ENCODE measurements at regions not wholly inside any gene's neighbourhood (a gene's known extent, or its start where the extent isn't known, plus 50 kb on each side); places are given as distances from the start of the nearest gene placed in this dataset.
"Not testable (repeated sequence)": the region's sequence is repeated elsewhere in the genome, so short reads cannot be mapped to it uniquely, and the experiment has no call there.

DNA sequence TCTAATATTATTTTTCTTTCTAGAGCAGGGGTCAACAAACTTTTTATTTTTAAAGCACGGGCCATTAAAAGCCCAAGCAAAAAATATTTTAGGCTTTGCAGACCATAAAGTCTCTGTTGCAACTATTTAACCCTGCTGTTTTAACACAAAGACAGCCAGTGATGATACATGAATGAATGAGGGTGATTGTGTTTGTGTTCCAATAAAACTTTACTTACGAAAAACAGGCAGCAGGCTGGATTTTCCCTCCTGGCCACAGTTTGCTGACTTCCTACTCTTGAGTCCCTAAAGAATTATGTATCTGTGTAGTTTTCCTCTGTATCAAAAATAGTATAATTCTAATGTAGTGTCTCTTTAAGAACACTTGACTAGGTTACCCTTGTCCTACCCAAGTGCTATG is 402.0 kb downstream of the ADCYAP1 start:
- H3K27ac Mint-ChIP-seq = no peak overlapping the region

DNA sequence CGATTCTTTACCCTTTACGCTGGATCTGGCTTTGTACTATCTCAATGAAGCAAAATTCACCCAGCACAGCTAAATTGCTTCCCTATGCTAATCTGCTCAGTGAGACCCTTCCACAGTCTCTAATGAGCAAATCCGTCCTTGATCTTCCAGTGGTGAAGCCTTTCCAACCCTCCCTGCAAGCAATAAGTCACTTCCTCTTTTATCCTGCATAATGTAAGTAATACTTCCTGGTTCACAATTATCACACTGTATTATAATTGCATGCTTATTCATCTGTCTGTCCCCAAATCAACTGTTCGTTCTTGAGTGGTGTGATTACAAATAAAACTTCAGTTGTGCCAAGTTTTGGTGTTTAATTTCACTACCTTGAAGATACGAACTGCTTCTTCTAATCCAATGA is 404.0 kb downstream of the ADCYAP1 start:
- no peaks in the 10 kb centered on the region for H3K4me1 Mint-ChIP-seq
- no peak overlapping the region for H3K4me3 Mint-ChIP-seq
- H3K36me3 Mint-ChIP-seq = no peaks in the 10 kb centered on the region
- H3K27ac Mint-ChIP-seq = no peak overlapping the region
- H3K9me3 Mint-ChIP-seq = peaks cover 0 to 4% (median 0%) of the 10 kb centered on the region in 7 donors
- H3K27me3 Mint-ChIP-seq = no peaks in the 10 kb centered on the region
- no peak for DNase-seq
- no peak for ATAC-seq (ENCODE audit: low read depth in 2 of 2)

More for the DNA sequence above, 402.0 kb downstream of the ADCYAP1 start:
- Mint-ChIP-seq H3K4me3 (no peak overlapping the region), H3K9me3 (peaks cover 0 to 4% (median 0%) of the 10 kb centered on the region in 7 donors), H3K36me3 (no peaks in the 10 kb centered on the region), H3K27me3 (no peaks in the 10 kb centered on the region), H3K4me1 (no peaks in the 10 kb centered on the region)
- no peak for DNase-seq
- ATAC-seq (ENCODE audit: low read depth in 2 of 2) = no peak

DNA sequence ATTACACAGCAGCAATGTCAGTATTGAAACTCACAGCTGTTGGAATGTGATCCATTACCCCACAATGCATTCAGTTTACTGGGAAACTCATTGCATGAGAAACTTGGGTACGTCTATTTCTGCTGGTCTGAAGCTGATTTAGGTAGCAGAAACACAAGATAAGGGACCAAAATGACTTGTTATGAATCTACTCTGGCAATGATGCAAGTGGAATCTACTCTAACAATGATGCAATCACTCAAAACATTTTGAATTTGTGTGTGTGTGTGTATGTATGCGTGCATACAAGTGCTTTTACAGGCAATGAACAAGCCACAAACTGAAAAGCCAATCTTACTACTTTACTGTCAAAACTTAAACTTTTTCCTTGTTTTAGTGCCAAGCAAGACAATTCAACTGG is 406.7 kb downstream of the ADCYAP1 start:
- no peaks in the 10 kb centered on the region for H3K36me3 Mint-ChIP-seq
- H3K27me3 Mint-ChIP-seq = no peaks in the 10 kb centered on the region
- H3K9me3 Mint-ChIP-seq = no peaks in the 10 kb centered on the region
- H3K27ac Mint-ChIP-seq = no peak overlapping the region
- no peak overlapping the region for H3K4me3 Mint-ChIP-seq
- no peak for DNase-seq
- H3K4me1 Mint-ChIP-seq = no peaks in the 10 kb centered on the region
- no peak for ATAC-seq (ENCODE audit: low read depth in 2 of 2)

DNA sequence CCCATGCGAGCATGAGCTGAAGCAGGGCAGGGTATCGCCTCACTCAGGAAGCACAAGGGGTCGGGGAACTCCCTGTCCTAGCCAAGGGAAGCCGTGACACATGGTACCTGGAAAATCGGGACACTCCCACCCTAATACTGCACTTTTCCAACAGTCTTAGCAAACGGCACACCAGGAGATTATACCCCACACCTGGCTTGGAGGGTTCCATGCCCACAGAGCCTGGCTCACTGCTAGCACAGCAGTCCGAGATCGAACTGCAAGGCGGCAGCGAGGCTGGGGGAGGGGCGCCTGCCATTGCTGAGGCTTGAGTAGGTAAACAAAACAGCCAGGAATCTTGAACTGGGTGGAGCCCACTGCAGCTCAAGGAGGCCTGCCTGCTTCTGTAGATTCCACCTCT is 430.7 kb downstream of the ADCYAP1 start:
- ATAC-seq (ENCODE audit: low read depth in 2 of 2); H3K27me3 Mint-ChIP-seq; H3K27ac Mint-ChIP-seq; DNase-seq; H3K4me3 Mint-ChIP-seq; H3K36me3 Mint-ChIP-seq; H3K4me1 Mint-ChIP-seq: not testable (repeated sequence)
- peaks cover 3 to 30% (median 15%) of the 10 kb centered on the region in 7 donors for H3K9me3 Mint-ChIP-seq

DNA sequence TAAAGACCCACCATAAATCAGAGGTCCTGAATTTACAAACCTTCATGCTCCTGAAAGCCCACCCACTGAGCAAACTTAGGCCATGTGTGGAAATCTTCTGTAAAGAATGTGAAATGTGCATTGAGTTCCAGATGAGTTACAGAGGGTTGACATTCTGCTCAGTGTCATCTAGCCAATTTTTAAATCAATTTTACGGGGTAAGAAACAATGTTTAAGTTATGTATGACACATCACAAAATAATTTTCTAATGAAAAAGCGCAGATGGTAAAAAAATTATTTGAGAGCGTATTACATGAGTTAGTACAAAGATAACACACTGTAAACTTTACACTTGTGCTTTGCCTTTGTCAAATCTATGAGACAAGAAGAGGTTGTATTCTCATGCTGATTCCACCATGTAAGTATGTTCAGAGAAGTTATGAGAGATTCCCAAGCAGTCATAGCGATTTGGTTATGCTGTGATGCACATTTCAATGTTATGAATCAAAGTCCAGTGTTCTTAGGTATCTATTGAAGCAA is 446.3 kb downstream of the ADCYAP1 start:
- DNase-seq (no peak), ATAC-seq (ENCODE audit: low read depth in 2 of 2) (no peak)
- no peaks in the 10 kb centered on the region for H3K4me1 Mint-ChIP-seq
- no peaks in the 10 kb centered on the region for H3K27me3 Mint-ChIP-seq
- H3K27ac Mint-ChIP-seq = no peak overlapping the region
- peaks cover 0 to 4% (median 0%) of the 10 kb centered on the region in 7 donors for H3K9me3 Mint-ChIP-seq
- no peak overlapping the region for H3K4me3 Mint-ChIP-seq
- no peaks in the 10 kb centered on the region for H3K36me3 Mint-ChIP-seq

DNA sequence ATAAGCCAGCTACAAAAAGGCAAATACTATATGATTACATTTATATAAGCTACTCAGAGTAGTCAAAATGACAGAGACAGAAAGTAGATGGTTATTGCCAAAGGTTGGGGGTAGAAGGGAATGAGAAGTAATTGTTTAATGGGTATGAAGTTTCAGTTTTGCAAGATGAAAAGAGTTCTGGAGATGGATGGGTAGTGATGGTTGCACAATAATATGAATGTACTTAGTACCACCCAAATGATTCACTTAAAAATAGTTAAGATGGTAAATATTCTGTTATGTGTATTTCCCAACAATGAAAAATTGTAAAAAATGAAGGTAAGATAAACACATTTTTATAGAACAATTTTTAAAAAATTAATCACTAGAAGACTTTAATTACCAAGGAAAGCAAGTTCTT is 448.4 kb downstream of the ADCYAP1 start:
- no peak for ATAC-seq (ENCODE audit: low read depth in 2 of 2)
- peaks cover 0 to 4% (median 0%) of the 10 kb centered on the region in 7 donors for H3K9me3 Mint-ChIP-seq
- H3K27me3 Mint-ChIP-seq = no peaks in the 10 kb centered on the region
- H3K36me3 Mint-ChIP-seq = no peaks in the 10 kb centered on the region
- no peak for DNase-seq
- no peak overlapping the region for H3K27ac Mint-ChIP-seq
- no peak overlapping the region for H3K4me3 Mint-ChIP-seq
- no peaks in the 10 kb centered on the region for H3K4me1 Mint-ChIP-seq

DNA sequence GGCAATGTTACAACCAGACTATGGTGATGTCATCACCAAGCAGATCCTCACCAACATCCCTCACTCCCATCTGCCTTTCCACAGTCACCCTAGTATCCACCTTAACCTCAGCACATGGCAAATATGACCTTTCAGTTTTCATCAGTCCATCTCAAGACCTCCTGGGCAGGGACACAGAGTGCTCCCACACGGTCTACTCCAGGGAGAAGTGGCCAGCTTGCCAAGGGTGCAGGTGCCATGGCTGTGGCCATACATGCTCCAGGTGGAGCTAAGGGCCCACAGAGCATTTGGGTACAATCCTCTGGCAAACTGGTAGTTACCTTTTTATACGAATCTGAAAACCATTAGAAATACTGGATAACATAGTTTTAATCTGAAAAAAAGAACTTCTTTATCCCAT is 453.1 kb downstream of the ADCYAP1 start:
- ATAC-seq (ENCODE audit: low read depth in 2 of 2) (no peak), DNase-seq (no peak)
- Mint-ChIP-seq H3K4me1 (no peaks in the 10 kb centered on the region), H3K9me3 (peaks cover 0 to 4% (median 2%) of the 10 kb centered on the region in 7 donors), H3K27ac (no peak overlapping the region), H3K36me3 (no peaks in the 10 kb centered on the region), H3K4me3 (no peak overlapping the region), H3K27me3 (no peaks in the 10 kb centered on the region)

DNA sequence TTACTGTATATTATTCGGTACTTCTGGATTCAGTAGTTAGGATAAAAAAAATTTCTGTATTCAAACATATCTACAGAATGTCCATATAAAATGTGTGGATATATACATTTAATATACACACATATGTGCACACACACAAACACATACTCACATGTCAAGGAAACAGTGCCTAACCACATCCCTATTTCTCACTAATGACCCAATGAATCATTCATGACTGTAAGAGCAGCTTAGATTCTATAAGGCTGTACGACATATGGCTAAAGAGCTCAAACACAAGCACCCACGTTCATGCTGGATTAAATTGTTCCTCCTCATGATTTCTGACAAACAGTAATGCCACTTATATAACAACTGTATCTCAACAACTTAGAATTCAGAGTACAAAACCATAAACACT is 457.3 kb downstream of the ADCYAP1 start:
- Mint-ChIP-seq H3K4me1 (no peaks in the 10 kb centered on the region), H3K9me3 (peaks cover 0 to 8% (median 2%) of the 10 kb centered on the region in 7 donors), H3K27ac (no peak overlapping the region), H3K27me3 (no peaks in the 10 kb centered on the region), H3K4me3 (no peak overlapping the region), H3K36me3 (no peaks in the 10 kb centered on the region)
- ATAC-seq (ENCODE audit: low read depth in 2 of 2) (no peak), DNase-seq (no peak)

DNA sequence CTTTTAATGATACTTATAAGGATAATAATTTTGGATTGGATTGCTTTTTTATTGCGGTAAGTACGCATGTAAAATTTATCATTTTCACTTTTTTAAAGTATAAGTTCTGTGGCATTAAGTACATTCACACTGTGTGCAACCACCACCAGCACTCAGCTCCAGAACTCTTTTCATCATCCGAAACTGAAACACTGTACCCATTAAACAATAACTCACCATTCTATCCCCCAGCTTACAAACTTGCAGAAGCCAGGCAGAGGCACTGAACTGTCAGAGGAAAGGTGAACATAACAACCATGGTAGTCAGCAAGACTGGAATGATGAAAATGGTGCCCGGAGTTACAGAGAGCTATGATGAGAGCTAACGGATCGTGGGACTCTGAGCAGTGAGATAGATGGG is 465.9 kb downstream of the ADCYAP1 start:
- no peak overlapping the region for H3K4me3 Mint-ChIP-seq
- peaks cover 0 to 7% (median 0%) of the 10 kb centered on the region in 7 donors for H3K9me3 Mint-ChIP-seq
- no peak overlapping the region for H3K27ac Mint-ChIP-seq

DNA sequence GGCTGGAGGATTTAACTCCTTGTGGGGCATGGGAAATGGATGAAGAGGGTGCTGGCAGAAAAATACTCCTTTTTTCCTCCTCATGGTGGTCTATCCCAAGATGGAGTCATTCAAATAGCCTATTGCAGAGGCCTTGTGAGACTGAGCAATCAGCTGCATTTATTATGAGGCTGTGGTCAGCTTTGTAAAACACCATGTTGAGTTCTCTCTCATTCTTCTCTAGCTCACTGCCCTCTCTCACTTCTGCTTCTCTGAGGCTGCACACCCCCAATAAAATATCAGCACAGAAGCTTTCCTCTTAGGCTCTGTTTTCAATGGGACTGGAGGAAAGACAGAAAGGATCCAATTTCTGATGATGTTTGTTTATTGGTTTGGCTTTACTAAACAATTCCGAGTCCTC is 467.1 kb downstream of the ADCYAP1 start:
- H3K4me1 Mint-ChIP-seq = no peaks in the 10 kb centered on the region
- no peak for DNase-seq

More for the DNA sequence above, 465.9 kb downstream of the ADCYAP1 start:
- Mint-ChIP-seq H3K27me3 (no peaks in the 10 kb centered on the region), H3K4me1 (no peaks in the 10 kb centered on the region), H3K36me3 (no peaks in the 10 kb centered on the region)
- no peak for ATAC-seq (ENCODE audit: low read depth in 2 of 2)
- DNase-seq = no peak

DNA sequence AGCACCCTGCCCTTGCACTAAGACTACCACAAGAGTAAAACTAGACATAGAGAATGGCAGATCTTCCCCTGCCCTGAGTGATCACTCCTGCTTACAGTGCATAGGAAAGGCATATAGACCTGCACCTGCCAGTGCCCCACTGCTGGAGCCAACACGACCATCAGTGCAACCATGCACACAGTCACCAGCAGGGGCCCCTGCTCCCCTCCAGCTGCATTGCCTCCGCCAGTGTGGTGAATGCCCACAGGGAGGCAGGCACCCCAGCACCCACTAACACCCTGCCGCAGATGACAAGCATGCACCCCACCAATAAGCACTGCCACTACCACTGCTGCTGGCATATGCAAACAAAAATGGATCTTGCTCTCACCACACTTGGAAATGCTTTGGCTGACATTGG is 478.8 kb downstream of the ADCYAP1 start:
- Mint-ChIP-seq H3K27me3 (no peaks in the 10 kb centered on the region), H3K9me3 (peaks cover 11 to 36% (median 18%) of the 10 kb centered on the region in 7 donors), H3K27ac (no peak overlapping the region), H3K4me1 (no peaks in the 10 kb centered on the region), H3K36me3 (no peaks in the 10 kb centered on the region), H3K4me3 (no peak overlapping the region)
- no peak for ATAC-seq (ENCODE audit: low read depth in 2 of 2)
- no peak for DNase-seq

More for the DNA sequence above, 467.1 kb downstream of the ADCYAP1 start:
- H3K4me3 Mint-ChIP-seq = no peak overlapping the region
- no peak overlapping the region for H3K27ac Mint-ChIP-seq
- no peak for ATAC-seq (ENCODE audit: low read depth in 2 of 2)
- H3K27me3 Mint-ChIP-seq = no peaks in the 10 kb centered on the region
- peaks cover 0 to 7% (median 0%) of the 10 kb centered on the region in 7 donors for H3K9me3 Mint-ChIP-seq
- H3K36me3 Mint-ChIP-seq = no peaks in the 10 kb centered on the region

DNA sequence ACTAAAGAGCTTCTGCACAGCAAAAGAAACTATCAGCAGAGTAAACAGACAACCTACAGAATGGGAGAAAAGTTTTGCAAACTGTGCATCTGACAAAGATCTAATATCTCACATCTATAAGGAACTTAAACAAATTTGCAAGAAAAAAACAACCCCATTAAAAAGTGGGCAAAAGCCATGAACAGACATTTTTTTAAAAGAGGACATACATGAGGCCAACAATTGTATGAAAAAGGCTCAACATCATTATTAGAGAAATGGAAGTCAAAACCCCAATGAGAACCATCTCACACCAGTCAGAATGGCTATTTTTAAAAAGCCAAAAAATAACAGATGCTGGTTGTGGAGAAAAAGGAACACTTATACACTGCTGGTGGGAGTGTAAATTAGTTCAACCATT is 483.8 kb downstream of the ADCYAP1 start:
- not testable (repeated sequence) for ATAC-seq (ENCODE audit: low read depth in 2 of 2); DNase-seq; H3K27ac Mint-ChIP-seq; H3K27me3 Mint-ChIP-seq; H3K36me3 Mint-ChIP-seq; H3K4me3 Mint-ChIP-seq; H3K4me1 Mint-ChIP-seq
- peaks cover 11 to 40% (median 18%) of the 10 kb centered on the region in 7 donors for H3K9me3 Mint-ChIP-seq

DNA sequence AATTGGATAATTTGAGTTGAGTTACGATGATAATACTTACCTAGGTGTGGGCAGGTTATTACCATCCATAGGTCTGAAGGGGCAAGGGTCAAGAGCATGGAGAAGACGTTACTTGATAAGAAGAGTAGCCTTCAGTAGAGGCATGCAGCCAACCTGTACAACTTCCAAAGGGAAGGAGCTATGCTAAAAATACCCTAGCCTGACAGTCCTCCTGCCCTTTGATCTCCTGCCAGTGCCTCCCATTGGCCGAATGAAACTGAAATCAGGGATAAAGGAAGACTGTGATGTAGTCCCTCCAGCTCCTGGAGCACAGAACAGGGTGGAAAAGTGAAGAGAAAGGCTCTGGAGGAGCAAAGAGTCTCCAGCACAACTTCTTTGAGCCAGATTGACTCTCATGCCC is 487.4 kb downstream of the ADCYAP1 start:
- Mint-ChIP-seq H3K4me1 (no peaks in the 10 kb centered on the region), H3K27ac (no peak overlapping the region), H3K4me3 (peak overlapping the region in 1 of 8 donors; percentile 10), H3K9me3 (peaks cover 2 to 19% (median 10%) of the 10 kb centered on the region in 7 donors), H3K36me3 (no peaks in the 10 kb centered on the region), H3K27me3 (peaks cover 0 to 3% (median 0%) of the 10 kb centered on the region in 3 donors)
- ATAC-seq (ENCODE audit: low read depth in 2 of 2) (no peak), DNase-seq (no peak)

DNA sequence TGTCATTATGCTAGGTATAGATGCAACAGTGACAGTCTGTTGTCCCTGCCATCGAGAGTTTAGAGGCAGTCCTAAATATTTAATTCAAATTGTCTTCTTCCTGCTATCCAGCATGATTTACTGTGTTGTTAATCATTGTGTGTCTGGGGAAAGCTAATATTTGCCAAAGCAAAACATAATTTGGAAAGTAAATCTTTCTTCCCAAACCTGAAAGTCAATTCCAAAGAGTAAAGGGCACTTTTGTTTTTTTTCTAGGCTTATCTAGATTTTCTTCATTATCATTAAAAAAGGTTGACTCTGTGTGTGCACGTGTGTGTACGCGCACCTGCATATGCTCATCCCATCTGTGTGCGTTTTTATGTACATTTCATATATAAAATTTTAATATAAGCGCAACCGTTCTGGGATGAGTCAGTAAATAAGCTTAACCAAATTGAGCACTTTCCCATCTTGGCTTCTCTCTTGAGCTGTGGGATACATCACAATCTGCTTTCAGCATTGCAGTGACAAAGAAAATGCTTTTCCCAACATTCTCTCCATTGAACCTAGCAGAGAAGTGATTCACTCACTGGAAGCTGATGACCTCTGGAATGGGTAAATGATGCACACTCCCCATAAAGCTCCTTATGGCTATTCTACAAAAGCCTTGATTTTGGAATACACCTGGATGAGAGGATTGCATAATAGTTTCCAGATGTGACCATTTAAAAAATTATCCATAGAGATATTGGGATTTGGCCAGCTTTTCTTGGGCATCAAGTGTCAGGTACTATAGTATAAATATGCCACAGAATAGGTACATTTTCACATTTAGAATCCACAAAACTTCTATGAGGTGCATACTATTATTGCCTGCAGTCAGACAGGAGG is 488.4 kb downstream of the ADCYAP1 start:
- H3K4me1 Mint-ChIP-seq = no peaks in the 10 kb centered on the region
- ATAC-seq (ENCODE audit: low read depth in 2 of 2) (no peak), DNase-seq (no peak)
- no peaks in the 10 kb centered on the region for H3K36me3 Mint-ChIP-seq
- H3K27me3 Mint-ChIP-seq = peaks cover 0 to 3% (median 0%) of the 10 kb centered on the region in 3 donors
- H3K27ac Mint-ChIP-seq = no peak overlapping the region
- H3K9me3 Mint-ChIP-seq = peaks cover 0 to 12% (median 3%) of the 10 kb centered on the region in 7 donors
- H3K4me3 Mint-ChIP-seq = no peak overlapping the region

Data from naive B cell (primary cell).